ENCODE measurements at regions not wholly inside any gene's neighbourhood (a gene's known extent, or its start where the extent isn't known, plus 50 kb on each side); places are given as distances from the start of the nearest gene placed in this dataset.

GRCh38 chr10:131646551-131647525 is 254.0 kb upstream of the PPP2R2D start (continued):
- TF ChIP-seq, protein P1, sequence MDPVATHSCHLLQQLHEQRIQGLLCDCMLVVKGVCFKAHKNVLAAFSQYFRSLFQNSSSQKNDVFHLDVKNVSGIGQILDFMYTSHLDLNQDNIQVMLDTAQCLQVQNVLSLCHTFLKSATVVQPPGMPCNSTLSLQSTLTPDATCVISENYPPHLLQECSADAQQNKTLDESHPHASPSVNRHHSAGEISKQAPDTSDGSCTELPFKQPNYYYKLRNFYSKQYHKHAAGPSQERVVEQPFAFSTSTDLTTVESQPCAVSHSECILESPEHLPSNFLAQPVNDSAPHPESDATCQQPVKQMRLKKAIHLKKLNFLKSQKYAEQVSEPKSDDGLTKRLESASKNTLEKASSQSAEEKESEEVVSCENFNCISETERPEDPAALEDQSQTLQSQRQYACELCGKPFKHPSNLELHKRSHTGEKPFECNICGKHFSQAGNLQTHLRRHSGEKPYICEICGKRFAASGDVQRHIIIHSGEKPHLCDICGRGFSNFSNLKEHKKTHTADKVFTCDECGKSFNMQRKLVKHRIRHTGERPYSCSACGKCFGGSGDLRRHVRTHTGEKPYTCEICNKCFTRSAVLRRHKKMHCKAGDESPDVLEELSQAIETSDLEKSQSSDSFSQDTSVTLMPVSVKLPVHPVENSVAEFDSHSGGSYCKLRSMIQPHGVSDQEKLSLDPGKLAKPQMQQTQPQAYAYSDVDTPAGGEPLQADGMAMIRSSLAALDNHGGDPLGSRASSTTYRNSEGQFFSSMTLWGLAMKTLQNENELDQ (CRISPR knock-in tag; IDR thresholded peaks at IDR 0.05; ENCODE audit: borderline replicate concordance): no peak
- TF ChIP-seq ZNF30 (CRISPR knock-in tag; IDR thresholded peaks at IDR 0.05): no peak
- no peak for TF ChIP-seq ZNF343 (CRISPR knock-in tag; IDR thresholded peaks at IDR 0.05)
- TF ChIP-seq RNF2 (conservative IDR thresholded peaks at IDR 0.05; ENCODE audit: low read depth): no peak
- no peak for TF ChIP-seq ARID2 (CRISPR knock-in tag; IDR thresholded peaks at IDR 0.05; ENCODE audit: borderline replicate concordance)
- TF ChIP-seq ZNF563 (CRISPR knock-in tag; IDR thresholded peaks at IDR 0.05): no peak
- no peak for TF ChIP-seq ZNF235 (CRISPR knock-in tag; IDR thresholded peaks at IDR 0.05; ENCODE audit: borderline replicate concordance)
- TF ChIP-seq HCFC1 (IDR thresholded peaks at IDR 0.05; ENCODE audit: low read depth, low read length): no peak
- no peak for TF ChIP-seq ZBTB21 (CRISPR knock-in tag; IDR thresholded peaks at IDR 0.05)

DNA sequence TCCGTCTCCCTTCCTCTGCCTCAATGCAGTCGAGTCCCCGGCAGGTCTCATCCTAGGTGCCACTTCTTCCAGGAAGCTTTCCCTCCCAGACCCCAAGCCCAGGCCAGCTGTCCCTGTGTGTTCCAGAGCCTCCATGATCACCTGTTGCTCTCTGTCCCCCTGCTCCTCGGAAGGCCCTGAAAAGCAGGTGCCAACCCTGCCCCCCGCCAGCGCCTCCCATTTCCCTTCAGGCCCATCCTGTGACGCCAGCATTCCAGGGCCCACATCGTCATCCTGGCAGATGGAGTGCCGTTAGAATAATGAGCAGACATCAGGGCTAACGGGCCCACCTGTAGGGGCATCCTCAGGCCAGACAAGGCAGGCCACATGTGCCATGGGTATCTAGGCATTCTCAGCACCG is 253.0 kb upstream of the PPP2R2D start:
- no TSS peak for BruUV-seq (replicated peaks)
- FAIRE-seq (no peak), DNase-seq (ENCODE audit: low spot score) (no peak), ATAC-seq (no peak)
- Histone ChIP-seq H3K27ac (ENCODE audit: extremely low read length, insufficient read depth, low read length) (no peak overlapping the region), H3K4me1 (ENCODE audit: insufficient read depth, low read length) (no peaks in the 10 kb centered on the region), H3K9me3 (ENCODE audit: low read length) (no peaks in the 10 kb centered on the region), H3K36me3 (replicated peaks in 1 of 2; ENCODE audit: control insufficient read depth in 1 of 2, insufficient read depth in 2 of 2, low read length in 2 of 2) (no peaks in the 10 kb centered on the region), H3K4me2 (ENCODE audit: low read depth, low read length) (no peak overlapping the region), H2AFZ (ENCODE audit: low read length) (no peak overlapping the region), H3K79me2 (ENCODE audit: insufficient read depth, low read length) (no peaks in the 10 kb centered on the region), H3K27me3 (ENCODE audit: control insufficient read depth in 1 of 2, insufficient read depth in 2 of 2, low read length in 2 of 2) (peaks cover 3 to 21% of the 10 kb centered on the region in 2 experiments; a peak in 4 of 5 replicates), H3K9ac (ENCODE audit: insufficient read depth, low read depth, low read length) (no peak overlapping the region), H3K4me3 (replicated peaks in 1 of 3; ENCODE audit: insufficient read depth in 1 of 3, low read depth in 2 of 3, low read length in 3 of 3) (no peak overlapping the region), H4K20me1 (ENCODE audit: insufficient read depth, low read length) (no peaks in the 10 kb centered on the region)
- ChIA-PET CTCF (ENCODE audit: low intra/inter-chr PET ratio, low total read pairs) (no interaction called here), POLR2A (no interaction called here)
- 30% methylated on average over 10 of the region's 11 CpGs for WGBS (ENCODE audit: low lambda C conversion rate)
- intact Hi-C loops (cut with micrococcal nuclease; ENCODE audit: unreplicated experiment) (no loop called here), in situ Hi-C loops (cut with HindIII; ENCODE audit: extremely low pct_ligation_motif_present, low pct_unique_long_range_greater_than_20kb) (no loop called here)
- TF ChIP-seq NRL (CRISPR knock-in tag; IDR thresholded peaks at IDR 0.05; ENCODE audit: borderline replicate concordance) (no peak), ATAD3A (CRISPR knock-in tag; IDR thresholded peaks at IDR 0.05) (no peak), CHD2 (IDR thresholded peaks at IDR 0.05; ENCODE audit: low read depth, low read length) (no peak), HMGA1 (CRISPR knock-in tag; conservative IDR thresholded peaks at IDR 0.05) (no peak), ZBTB3 (CRISPR knock-in tag; IDR thresholded peaks at IDR 0.05; ENCODE audit: borderline replicate concordance, low read depth) (no peak), JARID2 (CRISPR knock-in tag; IDR thresholded peaks at IDR 0.05; ENCODE audit: insufficient replicate concordance) (no peak), ZNF691 (CRISPR knock-in tag; IDR thresholded peaks at IDR 0.05; ENCODE audit: borderline replicate concordance, low read depth) (no peak), ZSCAN9 (CRISPR knock-in tag; IDR thresholded peaks at IDR 0.05; ENCODE audit: borderline replicate concordance) (no peak), ZNF430 (CRISPR knock-in tag; IDR thresholded peaks at IDR 0.05) (no peak), ZNF605 (CRISPR knock-in tag; IDR thresholded peaks at IDR 0.05) (no peak)
- TF ChIP-seq, protein P2, sequence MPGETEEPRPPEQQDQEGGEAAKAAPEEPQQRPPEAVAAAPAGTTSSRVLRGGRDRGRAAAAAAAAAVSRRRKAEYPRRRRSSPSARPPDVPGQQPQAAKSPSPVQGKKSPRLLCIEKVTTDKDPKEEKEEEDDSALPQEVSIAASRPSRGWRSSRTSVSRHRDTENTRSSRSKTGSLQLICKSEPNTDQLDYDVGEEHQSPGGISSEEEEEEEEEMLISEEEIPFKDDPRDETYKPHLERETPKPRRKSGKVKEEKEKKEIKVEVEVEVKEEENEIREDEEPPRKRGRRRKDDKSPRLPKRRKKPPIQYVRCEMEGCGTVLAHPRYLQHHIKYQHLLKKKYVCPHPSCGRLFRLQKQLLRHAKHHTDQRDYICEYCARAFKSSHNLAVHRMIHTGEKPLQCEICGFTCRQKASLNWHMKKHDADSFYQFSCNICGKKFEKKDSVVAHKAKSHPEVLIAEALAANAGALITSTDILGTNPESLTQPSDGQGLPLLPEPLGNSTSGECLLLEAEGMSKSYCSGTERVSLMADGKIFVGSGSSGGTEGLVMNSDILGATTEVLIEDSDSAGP (CRISPR knock-in tag; IDR thresholded peaks at IDR 0.05; ENCODE audit: borderline replicate concordance): no peak
